GM23338 (cell line): ENCODE measurements at regions not wholly inside any gene's neighbourhood (a gene's known extent, or its start where the extent isn't known, plus 50 kb on each side); places are given as distances from the start of the nearest gene placed in this dataset.
"Not testable (repeated sequence)": the region's sequence is repeated elsewhere in the genome, so short reads cannot be mapped to it uniquely, and the experiment has no call there.

Experiments
- CREB1 ChIP-seq: fragments of 250-450 bp; sonication (Bioruptor Pico); IDR thresholded peaks from 2 replicates; pipeline ENCODE4 v1.5.0; 2020; ENCODE audit warnings: low read depth, mild to moderate bottlenecking, moderate library complexity
- CTCF ChIP-seq, 2 experiments: fragments of 200-600 bp in 1 of 2; sonication (generic) in 1 of 2; conservative IDR thresholded peaks; 2 replicates each; pipeline versions ENCODE4 v1.5.1 to v1.6.1; 2016 to 2017; ENCODE audit warnings: antibody characterized with exemption in 2 of 2, low read depth in 2 of 2, mild to moderate bottlenecking in 2 of 2, moderate library complexity in 1 of 2
- POLR2AphosphoS5 ChIP-seq: IDR thresholded peaks from 2 replicates; pipeline ENCODE4 v1.6.1; 2016; ENCODE audit warnings: antibody characterized with exemption, low read depth
- REST ChIP-seq: IDR thresholded peaks from one replicate; pipeline ENCODE4 v1.6.1; 2018; ENCODE audit warnings: antibody characterized with exemption; ENCODE audit not compliant: unreplicated experiment
- ZNF331 ChIP-seq: fragments of 250-450 bp; sonication (Bioruptor Pico); IDR thresholded peaks from 2 replicates; pipeline ENCODE4 v1.5.0; 2020; ENCODE audit warnings: low read depth, mild to moderate bottlenecking, moderate library complexity

- TF ChIP-seq CTCF (conservative IDR thresholded peaks at IDR 0.05; ENCODE audit: low read depth in 2 of 2); ZNF331; CREB1 (CRISPR knock-in tag); POLR2AphosphoS5; REST: not testable (repeated sequence)
Observed at GRCh38 chr15:24316326-24316725, 359.2 kb upstream of the NPAP1 start.
